Astrocyte (in vitro differentiated cells and primary cell): ENCODE measurements at regions not wholly inside any gene's neighbourhood (a gene's known extent, or its start where the extent isn't known, plus 50 kb on each side); places are given as distances from the start of the nearest gene placed in this dataset.

ENCODE experiments used
- CTCF ChIP-seq: IDR thresholded peaks from 2 replicates; pipeline ENCODE4 v1.5.1; 2011; ENCODE audit warnings: low read depth, mild to moderate bottlenecking, inconsistent platforms, low read length, moderate library complexity; ENCODE audit not compliant: insufficient read depth
- EZH2 ChIP-seq: IDR thresholded peaks from 2 replicates; pipeline ENCODE4 v1.6.1; 2012; ENCODE audit warnings: mild to moderate bottlenecking, low read length, inconsistent platforms; ENCODE audit not compliant: insufficient read depth

GRCh38 chr14:104389326-104390220 is 190.0 kb upstream of the C14orf180 start:
- TF ChIP-seq CTCF (no peak), EZH2 (no peak)
